IPS-18a (cell line): ENCODE measurements at regions not wholly inside any gene's neighbourhood (a gene's known extent, or its start where the extent isn't known, plus 50 kb on each side); places are given as distances from the start of the nearest gene placed in this dataset.

Experiments used
- H3K27ac ChIP-seq: one replicate; pipeline ENCODE4 v1.5.1; 2013; ENCODE audit warnings: low read length
- H3K27me3 ChIP-seq: one replicate; pipeline ENCODE4 v1.6.1; 2013; ENCODE audit warnings: mild to moderate bottlenecking, low read length; ENCODE audit not compliant: control insufficient read depth, insufficient read depth
- H3K36me3 ChIP-seq: one replicate; pipeline ENCODE4 v1.6.1; 2013; ENCODE audit warnings: low read depth, low read length; ENCODE audit not compliant: control insufficient read depth
- H3K4me1 ChIP-seq: one replicate; pipeline ENCODE4 v1.6.1; 2013; ENCODE audit warnings: low read depth, low read length; ENCODE audit not compliant: control insufficient read depth
- H3K4me3 ChIP-seq: one replicate; pipeline ENCODE4 v1.5.1; 2013; ENCODE audit warnings: low read length
- H3K9ac ChIP-seq: one replicate; pipeline ENCODE4 v1.6.1; 2013; ENCODE audit warnings: mild to moderate bottlenecking, low read length, moderate library complexity
- H3K9me3 ChIP-seq: one replicate; pipeline ENCODE4 v1.6.1; 2013; ENCODE audit warnings: low read depth, low read length; ENCODE audit not compliant: control insufficient read depth

DNA sequence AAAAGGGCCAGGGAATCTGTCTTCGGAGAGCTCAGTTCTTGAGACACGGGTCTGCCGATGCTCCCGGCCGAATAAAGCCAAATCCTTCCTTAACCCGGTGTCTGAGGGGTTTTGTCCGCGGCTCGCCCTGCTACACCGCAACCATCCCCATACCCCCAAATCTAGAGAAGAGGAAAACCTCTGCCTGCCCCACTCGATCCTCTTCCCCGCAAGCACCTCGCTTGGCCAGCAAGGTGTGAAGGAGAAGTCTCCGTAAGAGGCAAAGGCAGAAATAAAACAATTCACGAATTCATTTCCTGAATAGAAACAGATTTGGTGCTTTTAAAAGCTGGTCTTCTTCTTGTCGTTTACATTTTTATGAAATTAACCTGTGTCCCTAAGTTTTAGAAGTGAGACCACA is 67.3 kb upstream of the GALNT9 start:
- peaks cover 75% of the 10 kb centered on the region for H3K27me3 ChIP-seq
- H3K27ac ChIP-seq, result no peak overlapping the region
- no peaks in the 10 kb centered on the region for H3K9me3 ChIP-seq
- no peaks in the 10 kb centered on the region for H3K36me3 ChIP-seq
- H3K9ac ChIP-seq, result no peak overlapping the region
- peaks cover 4% of the 10 kb centered on the region for H3K4me1 ChIP-seq
- H3K4me3 ChIP-seq, result no peak overlapping the region

DNA sequence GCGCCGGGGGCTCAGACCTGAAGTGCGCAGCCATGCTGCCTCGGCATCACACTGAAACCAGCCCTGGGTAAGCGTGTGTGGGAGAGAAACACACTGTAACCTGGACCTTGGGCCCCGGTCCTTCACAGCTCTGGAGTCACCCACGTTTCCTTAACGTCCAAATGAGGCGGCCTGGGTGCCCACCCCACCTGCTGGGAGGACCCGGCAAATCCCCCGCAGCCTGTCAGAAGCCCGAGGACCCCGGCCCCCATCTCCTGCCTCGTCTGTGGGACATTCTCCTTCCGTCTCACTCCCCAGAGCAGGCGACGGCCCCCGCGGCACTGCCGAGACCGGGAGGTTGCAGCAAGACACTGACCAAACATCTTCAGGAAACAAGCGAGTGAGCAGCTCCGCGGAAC is 66.5 kb upstream of the GALNT9 start:
- Histone ChIP-seq H3K36me3 (no peaks in the 10 kb centered on the region), H3K4me3 (no peak overlapping the region), H3K9ac (no peak overlapping the region), H3K27me3 (peaks cover 81% of the 10 kb centered on the region), H3K4me1 (peaks cover 4% of the 10 kb centered on the region), H3K27ac (no peak overlapping the region), H3K9me3 (no peaks in the 10 kb centered on the region)

DNA sequence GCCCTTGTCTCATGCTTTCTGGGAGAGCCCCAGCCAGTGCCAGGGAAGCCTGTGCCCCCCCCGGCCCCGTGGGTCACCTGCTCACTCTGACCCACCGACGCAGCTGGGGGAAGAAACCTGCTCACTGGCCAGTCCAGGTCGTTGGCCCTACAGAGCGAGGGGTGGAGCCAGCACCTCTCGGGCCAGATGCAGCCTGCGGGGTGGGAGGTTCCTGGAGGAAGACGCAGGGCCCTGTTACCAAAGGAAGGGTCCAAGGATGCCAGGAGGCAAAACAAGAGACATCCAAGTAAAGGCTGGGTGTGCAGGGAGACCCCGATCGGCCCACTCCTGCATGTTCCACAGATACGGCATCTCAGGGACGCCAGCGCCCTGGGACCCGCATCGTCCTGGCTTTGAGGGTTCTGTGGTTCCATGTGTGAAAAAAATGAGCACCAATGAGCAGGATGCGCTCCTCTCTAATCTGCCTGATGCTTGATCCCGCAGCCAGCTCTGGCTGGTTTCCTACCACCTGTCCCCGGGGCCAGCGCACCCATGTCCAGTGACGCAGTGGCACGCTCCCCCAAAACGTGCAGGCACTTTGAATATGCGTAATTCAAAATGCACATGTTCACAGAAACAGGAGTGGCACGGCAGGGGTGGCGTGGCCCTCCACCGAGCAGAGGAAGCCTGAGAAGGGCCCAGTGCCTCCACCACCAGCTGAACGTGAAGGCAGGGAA is 66.0 kb upstream of the GALNT9 start:
- Histone ChIP-seq H3K9ac (no peak overlapping the region), H3K4me3 (no peak overlapping the region), H3K27me3 (peaks cover 81% of the 10 kb centered on the region), H3K9me3 (no peaks in the 10 kb centered on the region), H3K4me1 (peaks cover 4% of the 10 kb centered on the region), H3K27ac (no peak overlapping the region), H3K36me3 (no peaks in the 10 kb centered on the region)

DNA sequence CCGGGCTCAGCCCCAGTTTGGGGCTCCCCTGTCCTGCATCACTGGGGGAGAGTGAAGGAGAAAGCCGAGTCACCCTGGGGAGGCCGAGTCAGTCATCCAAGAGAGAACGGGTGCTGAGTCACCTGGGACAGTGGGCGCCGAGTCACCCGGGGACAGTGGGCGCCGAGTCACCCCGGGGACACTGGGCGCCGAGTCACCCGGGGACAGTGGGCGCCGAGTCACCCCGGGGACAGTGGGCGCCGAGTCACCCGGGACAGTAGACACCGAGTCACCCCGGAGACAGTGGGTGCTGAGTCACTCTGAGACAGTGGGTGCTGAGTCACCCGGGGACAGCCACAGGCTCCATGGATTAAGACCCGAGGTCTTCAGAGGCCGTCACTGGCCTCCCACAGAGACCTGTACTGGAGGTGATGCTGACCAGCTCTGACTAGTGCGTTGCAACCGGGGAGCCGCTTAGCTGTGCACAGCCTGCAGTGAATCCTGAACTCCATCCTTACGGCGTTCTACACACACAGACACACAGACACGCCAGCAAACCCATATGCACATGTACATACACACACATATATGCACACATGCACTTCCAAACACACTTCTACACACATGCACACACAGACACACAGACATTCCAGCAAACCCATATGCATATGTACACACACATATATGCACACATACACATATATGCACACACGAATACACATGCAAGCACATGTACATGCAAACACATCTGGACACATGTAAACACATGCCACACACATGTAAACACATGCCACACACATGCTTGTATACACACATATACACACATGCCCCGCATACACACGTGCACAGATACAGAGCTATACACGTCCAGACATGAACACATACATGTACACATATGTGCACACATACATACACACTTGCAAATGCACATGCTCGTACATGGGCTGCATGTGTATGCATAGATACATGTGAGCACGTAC is 64.9 kb upstream of the GALNT9 start:
- H3K9ac ChIP-seq, result no peak overlapping the region
- H3K9me3 ChIP-seq, result no peaks in the 10 kb centered on the region
- H3K4me1 ChIP-seq, result peaks cover 4% of the 10 kb centered on the region
- no peaks in the 10 kb centered on the region for H3K36me3 ChIP-seq
- no peak overlapping the region for H3K27ac ChIP-seq
- H3K4me3 ChIP-seq, result no peak overlapping the region
- H3K27me3 ChIP-seq, result peaks cover 77% of the 10 kb centered on the region

DNA sequence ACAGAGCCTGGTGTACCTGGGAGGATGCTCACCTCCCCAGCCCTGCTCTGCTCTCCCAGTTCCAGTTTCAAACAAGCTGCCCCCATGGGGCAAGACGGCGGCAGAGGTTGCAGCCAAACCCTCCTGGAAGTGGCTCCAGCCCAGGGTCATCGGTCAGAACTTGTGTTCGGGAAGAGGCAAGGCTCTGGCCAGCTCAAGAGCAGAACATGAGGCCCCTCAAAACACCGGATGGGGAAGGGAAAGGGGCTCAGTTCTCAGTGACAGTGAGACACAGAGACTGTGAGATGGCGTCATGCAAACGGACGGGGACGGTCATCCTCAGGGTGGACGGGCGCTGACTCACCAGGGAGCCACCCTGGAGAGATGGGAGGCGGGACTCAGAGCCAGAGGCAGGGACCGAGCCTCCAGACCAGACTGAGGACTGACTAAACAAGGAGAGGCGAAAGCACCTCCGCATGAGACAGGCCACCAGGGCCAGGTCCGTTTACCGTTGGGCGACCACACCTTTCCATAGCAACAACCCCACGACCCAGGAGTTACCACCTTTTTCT is 63.9 kb upstream of the GALNT9 start:
- no peak overlapping the region for H3K27ac ChIP-seq
- no peak overlapping the region for H3K4me3 ChIP-seq
- H3K27me3 ChIP-seq, result peaks cover 77% of the 10 kb centered on the region
- no peaks in the 10 kb centered on the region for H3K36me3 ChIP-seq
- no peaks in the 10 kb centered on the region for H3K9me3 ChIP-seq
- no peak overlapping the region for H3K9ac ChIP-seq
- peaks cover 4% of the 10 kb centered on the region for H3K4me1 ChIP-seq

DNA sequence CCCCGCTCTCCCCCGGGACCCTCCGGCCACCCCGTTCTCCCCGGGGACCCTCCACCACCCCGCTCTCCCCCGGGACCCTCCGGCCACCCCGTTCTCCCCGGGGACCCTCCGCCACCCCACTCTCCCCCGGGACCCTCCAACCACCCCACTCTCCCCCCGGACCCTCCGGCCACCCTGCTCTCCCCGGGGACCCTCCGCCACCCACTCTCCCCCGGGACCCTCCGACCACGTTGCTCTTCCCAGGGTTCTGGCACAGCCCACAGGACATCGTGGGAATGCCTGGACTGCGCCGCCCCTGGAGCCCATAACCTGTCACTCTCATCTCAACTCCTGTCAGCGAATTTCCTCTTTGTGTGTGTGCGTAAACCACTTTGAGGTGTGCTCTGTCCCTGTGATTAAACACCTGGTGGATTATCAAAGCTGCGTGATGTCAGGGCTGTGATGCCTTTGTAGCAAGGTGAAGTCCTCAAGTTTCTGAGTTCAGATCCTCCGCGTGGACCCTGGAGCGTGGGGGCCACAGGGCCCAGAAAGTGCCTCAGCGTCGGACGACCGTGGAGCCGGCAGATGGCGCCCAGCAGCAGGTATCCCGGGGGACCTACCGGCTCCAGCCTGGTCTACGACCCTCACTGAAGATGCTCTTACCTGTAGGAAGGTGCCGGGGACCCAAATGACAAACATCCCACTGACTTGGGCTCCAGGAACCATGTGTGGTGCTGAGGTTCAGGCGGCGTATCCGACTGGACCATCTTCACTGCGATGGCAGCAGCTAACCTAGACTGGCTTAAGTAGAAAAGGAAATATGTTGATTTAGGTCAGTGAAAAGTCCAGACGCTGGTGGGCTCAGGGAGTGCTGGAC is 63.2 kb upstream of the GALNT9 start:
- H3K36me3 ChIP-seq, result no peaks in the 10 kb centered on the region
- no peak overlapping the region for H3K9ac ChIP-seq
- H3K4me1 ChIP-seq, result peaks cover 4% of the 10 kb centered on the region
- peaks cover 77% of the 10 kb centered on the region for H3K27me3 ChIP-seq
- H3K4me3 ChIP-seq, result no peak overlapping the region
- H3K27ac ChIP-seq, result no peak overlapping the region
- H3K9me3 ChIP-seq, result no peaks in the 10 kb centered on the region

DNA sequence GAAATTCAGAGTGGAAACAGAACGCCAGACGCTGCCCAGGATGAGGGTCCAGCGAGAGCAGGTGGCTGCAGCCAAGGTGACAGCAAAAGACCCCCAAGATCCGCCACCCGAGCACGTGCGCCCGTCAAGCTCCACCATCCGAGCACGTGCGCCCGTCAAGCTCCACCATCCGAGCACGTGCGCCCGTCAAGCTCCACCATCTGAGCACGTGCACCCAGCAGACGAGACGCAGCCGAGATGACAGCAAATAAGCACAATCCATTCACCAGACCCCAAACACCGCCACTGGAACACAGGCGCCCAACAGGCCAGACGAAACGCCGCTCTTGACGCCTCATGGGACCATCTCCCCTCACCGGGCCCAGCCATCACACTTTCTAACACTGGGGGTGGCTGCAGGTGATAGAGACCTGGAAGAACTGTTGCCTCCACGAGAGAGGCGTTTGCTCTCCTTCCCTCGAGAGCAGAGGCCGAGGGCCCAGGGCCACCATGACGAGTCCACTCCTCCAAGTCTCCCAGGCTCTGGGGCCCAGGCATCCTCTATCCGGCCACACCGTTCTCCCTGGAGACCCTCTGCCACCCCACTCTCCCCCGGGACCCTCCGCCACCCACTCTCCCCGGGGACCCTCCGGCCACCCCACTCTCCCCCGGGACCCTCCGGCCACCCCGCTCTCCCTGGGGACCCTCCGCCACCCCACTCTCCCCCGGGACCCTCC is 62.1 kb upstream of the GALNT9 start:
- H3K27ac ChIP-seq, result no peak overlapping the region
- H3K9ac ChIP-seq, result no peak overlapping the region
- no peaks in the 10 kb centered on the region for H3K36me3 ChIP-seq
- no peaks in the 10 kb centered on the region for H3K4me1 ChIP-seq
- H3K9me3 ChIP-seq, result no peaks in the 10 kb centered on the region
- H3K27me3 ChIP-seq, result peaks cover 77% of the 10 kb centered on the region
- no peak overlapping the region for H3K4me3 ChIP-seq

DNA sequence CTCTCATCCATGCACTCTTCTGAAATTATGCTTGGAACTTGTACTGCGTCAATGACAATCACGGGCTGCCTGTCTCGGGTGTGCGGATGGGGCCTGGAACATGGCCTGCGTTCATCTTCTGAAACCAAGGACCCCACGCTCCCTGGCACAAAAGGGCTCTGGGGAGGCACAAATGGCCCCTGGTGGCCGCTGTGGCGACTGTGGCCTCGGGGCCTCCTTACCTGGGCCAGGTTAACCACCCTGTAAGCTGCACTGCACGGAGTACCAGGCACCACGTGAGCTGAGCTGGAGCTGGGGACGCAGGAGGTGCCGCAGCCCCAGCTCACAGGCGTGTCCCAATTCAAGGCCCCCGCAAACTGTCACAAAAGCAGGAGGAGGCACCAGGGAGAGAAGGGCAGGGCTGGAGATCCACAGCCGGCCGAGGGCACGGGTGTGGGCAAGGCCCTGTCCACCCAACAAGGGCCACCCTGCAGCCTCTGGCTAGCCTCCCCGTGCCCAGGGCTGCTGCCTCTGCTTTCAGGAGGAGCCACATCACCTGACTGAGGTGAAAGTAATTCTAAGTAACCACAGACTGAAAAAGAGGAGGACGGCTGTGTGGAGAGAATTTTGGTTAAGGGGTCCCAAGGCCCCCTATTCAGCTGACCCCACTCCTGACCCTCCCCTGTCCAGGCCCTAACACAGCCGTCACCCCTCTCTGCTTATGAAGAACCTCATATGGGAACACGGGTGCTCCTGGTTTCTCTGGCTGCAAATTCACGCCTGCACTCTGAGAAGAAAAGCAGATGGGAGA is 61.1 kb upstream of the GALNT9 start:
- Histone ChIP-seq H3K4me3 (no peak overlapping the region), H3K27me3 (peaks cover 77% of the 10 kb centered on the region), H3K36me3 (no peaks in the 10 kb centered on the region), H3K9ac (no peak overlapping the region), H3K27ac (no peak overlapping the region), H3K9me3 (no peaks in the 10 kb centered on the region), H3K4me1 (no peaks in the 10 kb centered on the region)

DNA sequence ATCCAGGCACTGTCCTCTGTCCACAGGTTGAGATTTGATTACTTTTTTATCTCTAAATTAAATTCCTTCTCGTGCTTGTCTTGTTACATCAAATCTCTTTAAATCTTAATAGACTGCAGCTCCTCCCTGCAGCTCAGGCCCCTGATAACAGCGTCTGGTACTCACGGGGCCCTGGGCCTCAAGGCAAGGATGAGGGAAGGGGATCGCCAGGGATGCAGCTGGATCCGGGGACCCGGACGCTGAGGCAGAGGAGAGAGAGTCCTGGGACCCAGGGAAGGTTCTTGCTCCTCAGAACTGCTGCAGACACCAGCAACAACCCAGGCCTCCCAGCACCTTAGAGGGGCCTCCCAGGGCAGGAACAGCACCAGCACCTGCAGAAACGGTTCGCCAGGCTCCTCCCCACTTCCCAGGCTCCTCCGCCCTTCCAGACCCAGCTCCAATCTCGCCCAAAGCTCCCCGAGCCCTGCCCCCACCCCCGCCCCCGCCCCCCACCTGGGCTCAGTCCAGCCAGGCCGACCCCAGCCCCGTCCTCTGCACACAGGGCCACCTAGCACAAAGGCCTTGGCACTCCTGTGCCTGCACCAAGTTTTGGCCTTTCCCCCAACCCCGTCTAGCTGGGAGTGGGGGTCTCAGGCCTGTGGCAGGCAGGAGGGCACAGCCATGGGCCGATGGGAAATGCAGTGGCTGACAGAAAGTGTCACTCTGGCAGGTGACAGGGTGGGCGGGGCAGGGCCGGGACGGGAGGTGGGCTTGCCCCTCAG is 60.3 kb upstream of the GALNT9 start:
- Histone ChIP-seq H3K36me3 (no peaks in the 10 kb centered on the region), H3K9ac (no peak overlapping the region), H3K27ac (no peak overlapping the region), H3K4me1 (no peaks in the 10 kb centered on the region), H3K27me3 (peaks cover 82% of the 10 kb centered on the region), H3K9me3 (no peaks in the 10 kb centered on the region), H3K4me3 (no peak overlapping the region)

DNA sequence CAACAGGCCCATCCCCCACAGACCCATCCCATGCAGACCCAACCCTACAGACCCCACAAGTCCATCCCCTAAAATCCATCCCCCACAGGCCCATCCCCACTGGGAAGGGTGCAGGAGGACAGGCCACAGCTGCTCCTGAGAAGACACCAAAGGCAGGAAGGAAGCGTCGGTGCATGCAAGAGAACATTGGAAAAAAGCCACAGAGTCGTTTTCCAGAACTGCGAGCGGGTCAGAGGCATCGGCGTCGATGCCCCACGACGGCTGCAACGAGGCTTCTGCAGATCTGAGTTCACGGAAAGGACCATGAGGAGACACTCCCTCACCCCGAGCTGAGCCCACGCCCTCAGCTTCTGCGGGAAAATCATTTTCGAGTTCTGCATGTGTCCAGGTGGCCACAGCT is 59.6 kb upstream of the GALNT9 start:
- H3K36me3 ChIP-seq, result no peaks in the 10 kb centered on the region
- H3K27me3 ChIP-seq, result peaks cover 86% of the 10 kb centered on the region
- no peaks in the 10 kb centered on the region for H3K4me1 ChIP-seq
- H3K9ac ChIP-seq, result no peak overlapping the region
- H3K27ac ChIP-seq, result no peak overlapping the region
- no peaks in the 10 kb centered on the region for H3K9me3 ChIP-seq
- H3K4me3 ChIP-seq, result no peak overlapping the region
